WTC11 (cell line): ENCODE measurements at regions not wholly inside any gene's neighbourhood (a gene's known extent, or its start where the extent isn't known, plus 50 kb on each side); places are given as distances from the start of the nearest gene placed in this dataset.

Experiments used
- ATAC-seq: fragments of 200-7000 bp; cut with Tn5 transposase; 2 replicates; pipeline ENCODE4 v1.10.0; 2021; ENCODE audit warnings: mild to moderate bottlenecking, moderate library complexity
- CTCF ChIA-PET: fragments of 300-600 bp; sonication (Branson Sonifier 250); formaldehyde crosslinking; loops from one replicate; lab custom pipeline; 2021; ENCODE audit warnings: antibody characterized with exemption; lab: Charles Lee
- POLR2A ChIA-PET: fragments of 350-600 bp; sonication (Branson Sonifier 250); formaldehyde crosslinking; loops from one replicate; lab custom pipeline; 2021; ENCODE audit warnings: antibody characterized with exemption; lab: Charles Lee
- DNase-seq: peaks from one replicate; pipeline ENCODE4 v3.0.0; 2021; ENCODE audit warnings: low spot score
- H3K27ac Mint-ChIP-seq: 2 replicates; pipeline ENCODE4 v1.8.0; 2021; ENCODE audit warnings: mixed read lengths
- H3K27me3 Mint-ChIP-seq: 2 replicates; pipeline ENCODE4 v1.8.0; 2021; ENCODE audit warnings: low read depth, mild to moderate bottlenecking, moderate library complexity, mixed read lengths
- H3K36me3 Mint-ChIP-seq: 2 replicates; pipeline ENCODE4 v1.8.0; 2021; ENCODE audit warnings: mixed read lengths
- H3K4me1 Mint-ChIP-seq: 2 replicates; pipeline ENCODE4 v1.8.0; 2022; ENCODE audit warnings: mixed read lengths
- H3K4me3 Mint-ChIP-seq: 2 replicates; pipeline ENCODE4 v1.8.0; 2021; ENCODE audit warnings: mild to moderate bottlenecking, moderate library complexity, mixed read lengths
- H3K9me3 Mint-ChIP-seq: 2 replicates; pipeline ENCODE4 v1.8.0; 2021; ENCODE audit warnings: mixed read lengths
- ARID4B ChIP-seq: sonication (generic); formaldehyde crosslinking; IDR thresholded peaks from 2 replicates; pipeline ENCODE4 v1.8.0; 2023; ENCODE audit warnings: missing genetic modification reagents, mild to moderate bottlenecking, borderline replicate concordance
- CREM ChIP-seq: sonication (generic); formaldehyde crosslinking; IDR thresholded peaks from 2 replicates; pipeline ENCODE4 v1.8.1; 2022; ENCODE audit warnings: mild to moderate bottlenecking, missing genetic modification reagents, moderate library complexity
- ELF4 ChIP-seq: sonication (generic); formaldehyde crosslinking; IDR thresholded peaks from 2 replicates; pipeline ENCODE4 v1.8.1; 2022; ENCODE audit warnings: low read depth, mild to moderate bottlenecking, moderate library complexity, missing genetic modification reagents
- ERG ChIP-seq: fragments of 250-450 bp; sonication (Bioruptor Pico); IDR thresholded peaks from 2 replicates; pipeline ENCODE4 v1.8.0; 2021; ENCODE audit warnings: mild to moderate bottlenecking
- ETV6 ChIP-seq: sonication (generic); formaldehyde crosslinking; IDR thresholded peaks from 2 replicates; pipeline ENCODE4 v1.8.1; 2022; ENCODE audit warnings: mild to moderate bottlenecking, missing genetic modification reagents
- GABPB1 ChIP-seq: sonication (generic); formaldehyde crosslinking; IDR thresholded peaks from 2 replicates; pipeline ENCODE4 v1.8.1; 2023; ENCODE audit warnings: mild to moderate bottlenecking, missing genetic modification reagents
- JAZF1 ChIP-seq: fragments of 250-450 bp; sonication (Bioruptor Pico); IDR thresholded peaks from 2 replicates; pipeline ENCODE4 v1.9.0; 2021; ENCODE audit warnings: moderate library complexity, mild to moderate bottlenecking, inconsistent platforms
- JUN ChIP-seq: sonication (generic); formaldehyde crosslinking; IDR thresholded peaks from 2 replicates; pipeline ENCODE4 v1.8.0; 2023; ENCODE audit warnings: mild to moderate bottlenecking, missing genetic modification reagents
- MLX ChIP-seq: sonication (generic); formaldehyde crosslinking; IDR thresholded peaks from 2 replicates; pipeline ENCODE4 v1.8.1; 2023; ENCODE audit warnings: mild to moderate bottlenecking, missing genetic modification reagents, moderate library complexity
- NFYB ChIP-seq: sonication (generic); formaldehyde crosslinking; conservative IDR thresholded peaks from 2 replicates; pipeline ENCODE4 v1.8.0; 2022; ENCODE audit warnings: low read depth, missing genetic modification reagents
- PRDM15 ChIP-seq: sonication (generic); formaldehyde crosslinking; IDR thresholded peaks from 2 replicates; pipeline ENCODE4 v1.8.0; 2022; ENCODE audit warnings: missing genetic modification reagents
- PREB ChIP-seq: sonication (generic); formaldehyde crosslinking; IDR thresholded peaks from 2 replicates; pipeline ENCODE4 v1.8.1; 2022; ENCODE audit warnings: mild to moderate bottlenecking, missing genetic modification reagents, moderate library complexity, borderline replicate concordance
- USF2 ChIP-seq: sonication (generic); formaldehyde crosslinking; IDR thresholded peaks from 2 replicates; pipeline ENCODE4 v1.8.1; 2023; ENCODE audit warnings: mild to moderate bottlenecking, missing genetic modification reagents, moderate library complexity
- ZNF121 ChIP-seq: sonication (generic); formaldehyde crosslinking; IDR thresholded peaks from 2 replicates; pipeline ENCODE4 v1.8.0; 2023; ENCODE audit warnings: missing genetic modification reagents
- ZNF263 ChIP-seq: sonication (generic); formaldehyde crosslinking; IDR thresholded peaks from 2 replicates; pipeline ENCODE4 v1.8.1; 2022; ENCODE audit warnings: low read depth, mild to moderate bottlenecking, moderate library complexity, missing genetic modification reagents
- ZNF423 ChIP-seq: fragments of 250-450 bp; sonication (Bioruptor Pico); IDR thresholded peaks from 2 replicates; pipeline ENCODE4 v2.1.2; 2022; ENCODE audit warnings: mild to moderate bottlenecking, moderate library complexity
- ZNF425 ChIP-seq: fragments of 250-450 bp; sonication (Bioruptor Pico); conservative IDR thresholded peaks from 2 replicates; pipeline ENCODE4 v1.9.0; 2021; ENCODE audit warnings: mild to moderate bottlenecking

GRCh38 chr6:6861995-6862394, 245.8 kb upstream of the RREB1 start:
- TF ChIP-seq JUN (CRISPR knock-in tag) (no peak), CREM (CRISPR knock-in tag) (no peak), ELF4 (CRISPR knock-in tag) (no peak), ZNF121 (CRISPR knock-in tag) (no peak), PREB (CRISPR knock-in tag) (no peak), USF2 (CRISPR knock-in tag) (no peak), PRDM15 (CRISPR knock-in tag) (no peak), ZNF423 (no peak), ETV6 (no peak), GABPB1 (CRISPR knock-in tag) (no peak)
- H3K27ac Mint-ChIP-seq = no peak overlapping the region
- H3K9me3 Mint-ChIP-seq = peaks cover 10% of the 10 kb centered on the region
- H3K36me3 Mint-ChIP-seq = no peaks in the 10 kb centered on the region
- DNase-seq = no peak
- POLR2A ChIA-PET = interaction anchor here (0.8 kb wide), 1 partner anchor 53 kb away, joined by 3 read pairs; no protein-coding TSS in a partner anchor
- peaks cover 16% of the 10 kb centered on the region for H3K4me1 Mint-ChIP-seq
- H3K27me3 Mint-ChIP-seq = no peaks in the 10 kb centered on the region; the same call in 1 of the 2 replicates
- CTCF ChIA-PET = interaction anchor here (0.7 to 1.1 kb wide), 3 partner anchors 103 to 185 kb away, joined by 3 to 4 read pairs (median 3); no protein-coding TSS in a partner anchor
- no peak overlapping the region for H3K4me3 Mint-ChIP-seq
- no peak for ATAC-seq

GRCh38 chr6:6863970-6864639, 243.7 kb upstream of the RREB1 start:
- Mint-ChIP-seq H3K4me1 (0 out of 2 replicates have a peak, but pooled peaks cover 2% of the 10 kb centered on the region), H3K4me3 (no peak overlapping the region), H3K27ac (no peak overlapping the region), H3K27me3 (no peaks in the 10 kb centered on the region; the same call in 1 of the 2 replicates), H3K9me3 (peaks cover 10% of the 10 kb centered on the region), H3K36me3 (no peaks in the 10 kb centered on the region)
- POLR2A ChIA-PET = no interaction called here
- TF ChIP-seq ZNF263 (CRISPR knock-in tag) (no peak), JAZF1 (CRISPR knock-in tag) (no peak), NFYB (CRISPR knock-in tag) (no peak)
- DNase-seq (no peak), ATAC-seq (no peak)
- CTCF ChIA-PET = interaction anchor here (0.6 kb wide), 1 partner anchor 231 kb away, joined by 4 read pairs; no protein-coding TSS in a partner anchor

GRCh38 chr6:6865611-6866010, 242.2 kb upstream of the RREB1 start:
- ATAC-seq (no peak), DNase-seq (no peak)
- Mint-ChIP-seq H3K36me3 (no peaks in the 10 kb centered on the region), H3K4me3 (no peak overlapping the region), H3K27ac (no peak overlapping the region), H3K4me1 (no peaks in the 10 kb centered on the region), H3K27me3 (no peaks in the 10 kb centered on the region; the same call in 1 of the 2 replicates), H3K9me3 (peaks cover 21% of the 10 kb centered on the region)
- CTCF ChIA-PET = no interaction called here
- POLR2A ChIA-PET = no interaction called here
- TF ChIP-seq ZNF425 (no peak), MLX (CRISPR knock-in tag) (no peak), ERG (CRISPR knock-in tag) (no peak), ARID4B (CRISPR knock-in tag) (no peak)
